Colonic mucosa (tissue), 4 donors: ENCODE measurements at regions not wholly inside any gene's neighbourhood (a gene's known extent, or its start where the extent isn't known, plus 50 kb on each side); places are given as distances from the start of the nearest gene placed in this dataset.

Source experiments
- DNase-seq: peaks from one replicate; pipeline ENCODE4 v3.0.0-alpha.2; 2020
- H3K27ac ChIP-seq: fragments of 200-600 bp; one replicate; pipeline ENCODE4 v1.8.0; 2021
- H3K27me3 ChIP-seq: fragments of 200-600 bp; one replicate; pipeline ENCODE4 v1.8.0; 2021
- H3K36me3 ChIP-seq: fragments of 200-600 bp; one replicate; pipeline ENCODE4 v1.8.0; 2021
- H3K4me1 ChIP-seq: fragments of 200-600 bp; one replicate; pipeline ENCODE4 v1.8.0; 2021; ENCODE audit warnings: mild to moderate bottlenecking
- H3K4me3 ChIP-seq: fragments of 200-600 bp; one replicate; pipeline ENCODE4 v1.8.0; 2021
- H3K9ac ChIP-seq, 2 donors: one replicate each; pipeline ENCODE4 v1.7.0; 2013; ENCODE audit warnings: control low read depth in 2 of 2, low read depth in 2 of 2, low read length in 2 of 2
- H3K9me3 ChIP-seq: fragments of 200-600 bp; one replicate; pipeline ENCODE4 v1.8.0; 2021
- CTCF ChIP-seq: fragments of 200-600 bp; IDR thresholded peaks from one replicate; pipeline ENCODE4 v1.8.0; 2022; ENCODE audit warnings: antibody characterized with exemption, mild to moderate bottlenecking
- intact Hi-C: fragments of 100-400 bp; cut with DNase I; formaldehyde crosslinking; loops from one replicate; pipeline ENCODE4 v1.14.1; 2022
- donor health status: healthy.
- donor health status: DM: no; HTN: no; CAD: no.
- donor health status: DM: no; HTN: no; CAD: no.

DNA sequence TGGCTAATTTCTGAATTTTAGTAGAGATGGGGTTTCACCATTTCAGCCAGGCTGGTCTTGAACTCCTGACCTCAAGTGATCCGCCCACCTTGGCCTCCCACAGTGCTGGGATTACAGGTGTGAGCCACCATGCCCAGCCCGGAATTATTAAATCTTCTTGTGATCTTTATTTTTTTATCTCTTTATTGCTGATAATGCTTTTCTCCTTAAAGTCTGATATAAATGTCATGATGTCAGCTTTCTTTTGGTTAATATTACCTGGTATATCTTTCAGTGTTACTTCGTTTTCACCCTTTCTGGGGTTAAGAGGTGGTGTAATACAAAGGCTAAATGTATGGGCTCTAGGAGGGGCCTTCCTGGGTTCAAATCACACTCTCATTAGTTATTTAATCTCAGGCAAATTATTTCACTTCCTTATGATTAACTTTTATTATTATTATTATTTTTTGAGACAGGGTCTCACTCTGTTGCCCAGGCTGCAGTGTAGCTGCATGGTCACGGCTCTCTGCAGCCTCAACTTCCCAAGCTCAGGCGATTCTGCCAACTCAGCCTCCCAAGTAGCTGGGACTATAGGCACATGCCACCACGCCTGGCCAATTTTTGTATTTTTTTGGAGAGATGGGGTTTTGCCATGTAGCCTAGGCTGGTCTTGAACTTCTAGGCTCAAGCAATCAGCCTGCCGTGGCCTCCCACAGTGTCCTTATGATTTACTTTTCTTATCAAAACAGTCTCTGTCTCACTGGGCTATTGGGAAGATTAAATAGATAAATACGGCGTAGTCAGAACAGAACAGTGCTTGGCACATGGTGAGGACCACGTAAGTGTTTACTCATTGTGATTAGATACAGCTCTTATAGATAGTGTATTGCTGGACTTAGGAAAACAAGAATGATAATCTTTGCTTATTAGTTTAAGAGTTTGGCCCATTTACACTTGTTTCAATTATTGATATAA, 216.5 kb downstream of the URB2 start:
- no peak for TF ChIP-seq CTCF
- Histone ChIP-seq H3K36me3 (no peaks in the 10 kb centered on the region), H3K27ac (no peak overlapping the region)

GRCh38 chr1:229843627-229844238, 217.7 kb downstream of the URB2 start:
- Histone ChIP-seq H3K9me3 (no peaks in the 10 kb centered on the region), H3K9ac (no peak overlapping the region), H3K4me1 (peaks cover 14% of the 10 kb centered on the region), H3K4me3 (no peak overlapping the region), H3K36me3 (no peaks in the 10 kb centered on the region), H3K27ac (peak overlapping the region; percentile 4), H3K27me3 (no peaks in the 10 kb centered on the region)
- DNase-seq, result peak; percentile 80
- peak; percentile 25 for TF ChIP-seq CTCF
- intact Hi-C loops, result no loop called here

More for the DNA sequence above, 216.5 kb downstream of the URB2 start:
- H3K9me3 ChIP-seq, result no peaks in the 10 kb centered on the region
- H3K9ac ChIP-seq, result no peak overlapping the region
- no peak overlapping the region for H3K4me3 ChIP-seq
- no peaks in the 10 kb centered on the region for H3K27me3 ChIP-seq
- intact Hi-C loops, result no loop called here
- H3K4me1 ChIP-seq, result peaks cover 14% of the 10 kb centered on the region
- no peak for DNase-seq

- peak overlapping the region; percentile 4 for H3K27ac ChIP-seq
- peak; percentile 80 for DNase-seq
Measured at GRCh38 chr1:229844675-229845074, 218.6 kb downstream of the URB2 start.

DNA sequence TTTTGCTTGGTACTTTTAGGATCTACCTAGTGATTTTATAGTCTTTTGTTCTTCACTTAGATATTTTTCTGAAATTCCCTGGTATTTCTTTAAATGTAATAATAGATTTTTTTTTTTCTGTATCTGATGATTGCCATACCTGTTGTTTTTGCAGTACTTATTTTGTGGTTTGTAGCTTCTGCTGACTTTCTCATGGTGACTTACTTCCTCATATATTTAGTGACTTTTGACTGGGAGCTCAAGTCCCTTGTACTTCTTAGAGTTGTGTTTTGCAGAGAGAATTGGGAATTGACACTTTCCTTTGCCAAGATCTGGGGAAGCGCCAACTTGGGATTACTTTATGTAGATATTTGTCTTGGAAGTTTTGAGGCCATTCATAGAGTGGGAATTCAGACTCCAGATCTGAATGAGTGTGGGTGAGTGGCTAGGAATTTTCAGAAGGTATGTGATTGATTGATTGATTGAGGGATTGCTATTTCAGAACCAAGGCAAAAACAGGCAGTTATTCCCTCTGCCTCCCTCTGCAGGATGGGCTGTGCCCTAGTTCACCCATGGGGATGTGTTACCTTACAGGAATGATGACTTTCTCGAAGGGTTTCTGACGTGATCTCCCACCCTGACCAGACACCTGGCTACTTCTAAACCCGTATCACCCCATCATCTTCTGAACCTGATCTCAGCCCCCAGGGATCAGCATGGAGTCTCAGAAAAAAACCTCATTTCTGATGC, 219.5 kb downstream of the URB2 start:
- TF ChIP-seq CTCF, result no peak
- DNase-seq, result peak; percentile 32
- H3K27ac ChIP-seq, result peak overlapping the region; percentile 27
- peaks cover 14% of the 10 kb centered on the region for H3K4me1 ChIP-seq
- H3K9me3 ChIP-seq, result no peaks in the 10 kb centered on the region
- H3K36me3 ChIP-seq, result no peaks in the 10 kb centered on the region
- no peak overlapping the region for H3K4me3 ChIP-seq
- intact Hi-C loops, result no loop called here
- H3K9ac ChIP-seq, result no peak overlapping the region
- no peaks in the 10 kb centered on the region for H3K27me3 ChIP-seq

More at GRCh38 chr1:229844675-229845074, 218.6 kb downstream of the URB2 start:
- H3K36me3 ChIP-seq, result no peaks in the 10 kb centered on the region
- H3K4me1 ChIP-seq, result peaks cover 14% of the 10 kb centered on the region
- no peak for TF ChIP-seq CTCF
- H3K9me3 ChIP-seq, result no peaks in the 10 kb centered on the region
- no peak overlapping the region for H3K4me3 ChIP-seq
- H3K9ac ChIP-seq, result no peak overlapping the region
- intact Hi-C loops, result no loop called here
- H3K27me3 ChIP-seq, result no peaks in the 10 kb centered on the region

GRCh38 chr1:229846351-229846750, 220.3 kb downstream of the URB2 start:
- no peak overlapping the region for H3K9ac ChIP-seq
- peak; percentile 44 for DNase-seq
- H3K4me3 ChIP-seq, result no peak overlapping the region
- TF ChIP-seq CTCF, result no peak
- H3K27ac ChIP-seq, result peak overlapping the region; percentile 27
- H3K27me3 ChIP-seq, result no peaks in the 10 kb centered on the region
- no peaks in the 10 kb centered on the region for H3K36me3 ChIP-seq
- intact Hi-C loops, result no loop called here
- H3K4me1 ChIP-seq, result peaks cover 14% of the 10 kb centered on the region
- H3K9me3 ChIP-seq, result no peaks in the 10 kb centered on the region
